ENCODE measurements at regions not wholly inside any gene's neighbourhood (a gene's known extent, or its start where the extent isn't known, plus 50 kb on each side); places are given as distances from the start of the nearest gene placed in this dataset.

GRCh38 chr11:29190313-29190712 lies 826.5 kb downstream of the KCNA4 start:
- TF ChIP-seq TCF4 (CRISPR knock-in tag; IDR thresholded peaks at IDR 0.05; ENCODE audit: borderline replicate concordance) = no peak
- no peak for TF ChIP-seq ARNTL (CRISPR knock-in tag; IDR thresholded peaks at IDR 0.05; ENCODE audit: borderline replicate concordance, low read depth)
- TF ChIP-seq CSDC2 (CRISPR knock-in tag; IDR thresholded peaks at IDR 0.05) = no peak
- TF ChIP-seq ZNF70 (CRISPR knock-in tag; IDR thresholded peaks at IDR 0.05) = no peak
- no peak for TF ChIP-seq PATZ1 (CRISPR knock-in tag; IDR thresholded peaks at IDR 0.05; ENCODE audit: borderline replicate concordance)
- TF ChIP-seq ZFP3 (CRISPR knock-in tag; IDR thresholded peaks at IDR 0.05) = no peak
- no peak for TF ChIP-seq TOX (CRISPR knock-in tag; IDR thresholded peaks at IDR 0.05; ENCODE audit: borderline replicate concordance)
- TF ChIP-seq, protein P1, sequence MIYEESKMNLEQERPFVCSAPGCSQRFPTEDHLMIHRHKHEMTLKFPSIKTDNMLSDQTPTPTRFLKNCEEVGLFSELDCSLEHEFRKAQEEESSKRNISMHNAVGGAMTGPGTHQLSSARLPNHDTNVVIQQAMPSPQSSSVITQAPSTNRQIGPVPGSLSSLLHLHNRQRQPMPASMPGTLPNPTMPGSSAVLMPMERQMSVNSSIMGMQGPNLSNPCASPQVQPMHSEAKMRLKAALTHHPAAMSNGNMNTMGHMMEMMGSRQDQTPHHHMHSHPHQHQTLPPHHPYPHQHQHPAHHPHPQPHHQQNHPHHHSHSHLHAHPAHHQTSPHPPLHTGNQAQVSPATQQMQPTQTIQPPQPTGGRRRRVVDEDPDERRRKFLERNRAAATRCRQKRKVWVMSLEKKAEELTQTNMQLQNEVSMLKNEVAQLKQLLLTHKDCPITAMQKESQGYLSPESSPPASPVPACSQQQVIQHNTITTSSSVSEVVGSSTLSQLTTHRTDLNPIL (CRISPR knock-in tag; IDR thresholded peaks at IDR 0.05; ENCODE audit: low read depth) = no peak
- TF ChIP-seq RARB (CRISPR knock-in tag; IDR thresholded peaks at IDR 0.05) = no peak
- no peak for TF ChIP-seq OSR1 (CRISPR knock-in tag; IDR thresholded peaks at IDR 0.05)
- no peak for TF ChIP-seq ZNF565 (CRISPR knock-in tag; conservative IDR thresholded peaks at IDR 0.05; ENCODE audit: low read depth)
- TF ChIP-seq ISL1 (CRISPR knock-in tag; IDR thresholded peaks at IDR 0.05) = no peak
- no peak for TF ChIP-seq GLIS3 (CRISPR knock-in tag; IDR thresholded peaks at IDR 0.05)
